GM19463 (cell line): ENCODE measurements at regions not wholly inside any gene's neighbourhood (a gene's known extent, or its start where the extent isn't known, plus 50 kb on each side); places are given as distances from the start of the nearest gene placed in this dataset.
"Not testable (repeated sequence)": the region's sequence is repeated elsewhere in the genome, so short reads cannot be mapped to it uniquely, and the experiment has no call there.

Experiments
- ATAC-seq: cut with Tn5 transposase; IDR thresholded peaks from one replicate; pipeline ENCODE4 v1.9.1; 2021; ENCODE audit warnings: mild to moderate bottlenecking, moderate library complexity; ENCODE audit not compliant: unreplicated experiment

GRCh38 chr2:174697255-174697654 lies 67.0 kb downstream of the CHRNA1 start:
- ATAC-seq, result peak; percentile 93

DNA sequence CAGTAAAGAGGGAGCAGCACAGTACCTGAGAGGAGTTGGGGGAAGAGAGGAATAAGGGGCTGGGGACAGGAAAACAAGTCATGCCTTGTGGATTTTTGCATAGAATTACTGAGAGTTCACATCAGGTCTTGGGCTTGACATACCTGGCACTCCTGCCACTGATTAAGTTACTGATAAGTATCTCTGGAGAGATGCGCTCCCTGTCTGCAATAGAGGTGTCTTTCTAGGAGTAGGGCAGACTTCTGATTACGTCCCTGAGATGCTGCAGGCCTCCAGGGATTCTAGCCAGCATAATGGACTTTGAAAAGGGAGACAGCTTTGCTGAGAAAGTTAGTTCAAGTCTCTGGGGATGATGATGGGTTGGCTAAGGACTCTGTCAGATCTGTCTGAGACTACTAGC lies 69.4 kb downstream of the CHRNA1 start:
- no peak for ATAC-seq

GRCh38 chr2:174694196-174694878 lies 69.9 kb downstream of the CHRNA1 start:
- ATAC-seq, result no peak

GRCh38 chr2:174693344-174693743 lies 70.9 kb downstream of the CHRNA1 start:
- no peak for ATAC-seq

DNA sequence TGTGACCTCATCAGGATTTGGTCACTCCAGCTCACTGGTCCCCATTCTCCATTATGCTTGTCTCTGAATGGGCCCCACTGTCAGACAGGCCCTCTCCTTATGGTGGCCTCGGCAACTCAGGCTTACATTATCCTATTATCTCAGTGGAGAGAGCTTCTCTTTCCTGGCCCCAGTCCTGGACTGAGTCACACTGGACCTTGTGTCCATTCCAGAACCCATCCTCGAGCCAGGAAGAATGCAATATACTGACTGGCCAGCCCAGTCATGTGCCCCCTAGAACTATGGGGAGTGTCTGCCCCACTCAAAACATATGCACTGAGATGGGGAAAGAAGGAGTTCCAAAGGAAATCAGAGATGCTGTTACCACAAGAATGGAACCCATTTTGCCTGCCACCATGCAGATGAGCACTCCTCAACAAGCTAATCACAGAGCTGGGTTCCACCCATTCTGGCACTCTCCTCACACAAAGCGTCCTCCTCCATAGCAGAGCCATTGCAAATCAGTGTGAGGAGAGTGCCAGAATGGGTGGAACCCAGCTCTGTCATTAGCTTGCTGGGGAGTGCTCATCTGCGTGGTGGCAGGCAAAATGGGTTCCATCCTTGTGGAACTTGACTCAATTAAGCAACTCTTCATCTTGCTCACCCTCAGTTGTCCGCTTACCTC lies 71.9 kb downstream of the CHRNA1 start:
- ATAC-seq, result no peak

GRCh38 chr2:174691201-174691779 lies 73.0 kb downstream of the CHRNA1 start:
- no peak for ATAC-seq

DNA sequence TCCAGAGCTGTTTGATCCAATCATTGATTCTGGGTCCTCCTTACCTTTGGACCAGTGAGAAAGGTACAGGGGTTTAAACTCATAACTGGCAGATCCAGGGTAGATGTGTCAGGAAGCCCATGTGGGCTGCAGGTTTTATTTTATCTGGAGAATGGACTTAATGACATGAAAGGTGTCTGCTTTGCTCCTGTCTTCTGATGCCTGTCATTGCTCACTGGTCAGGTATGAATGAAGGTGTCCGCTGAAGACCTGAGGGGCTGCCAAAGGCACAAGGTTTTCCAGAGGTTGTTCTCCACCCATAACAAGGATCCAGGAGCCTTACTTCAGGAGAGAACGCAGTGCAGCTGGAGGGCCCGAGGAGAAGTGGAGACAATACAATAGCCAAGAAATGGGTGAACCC lies 74.2 kb downstream of the CHRNA1 start:
- no peak for ATAC-seq

DNA sequence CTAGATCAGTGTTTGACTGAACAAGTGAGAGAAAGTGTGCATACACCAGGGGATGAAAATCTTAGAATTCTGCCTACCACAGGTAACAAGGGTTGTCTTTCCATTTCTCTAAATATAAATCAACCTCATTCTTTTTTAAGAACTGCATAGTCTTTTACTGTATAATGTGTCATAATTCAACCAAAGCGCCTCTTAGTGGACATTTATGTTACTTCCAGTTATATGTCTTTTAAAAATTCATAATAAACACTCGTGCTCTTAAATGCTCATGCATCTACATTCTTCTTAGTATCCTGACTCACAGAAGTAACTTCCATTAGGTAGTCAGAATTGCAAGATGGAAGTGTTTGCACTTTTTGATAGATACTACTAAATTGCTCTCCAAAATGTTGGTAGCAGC lies 76.2 kb downstream of the CHRNA1 start:
- ATAC-seq, result no peak

DNA sequence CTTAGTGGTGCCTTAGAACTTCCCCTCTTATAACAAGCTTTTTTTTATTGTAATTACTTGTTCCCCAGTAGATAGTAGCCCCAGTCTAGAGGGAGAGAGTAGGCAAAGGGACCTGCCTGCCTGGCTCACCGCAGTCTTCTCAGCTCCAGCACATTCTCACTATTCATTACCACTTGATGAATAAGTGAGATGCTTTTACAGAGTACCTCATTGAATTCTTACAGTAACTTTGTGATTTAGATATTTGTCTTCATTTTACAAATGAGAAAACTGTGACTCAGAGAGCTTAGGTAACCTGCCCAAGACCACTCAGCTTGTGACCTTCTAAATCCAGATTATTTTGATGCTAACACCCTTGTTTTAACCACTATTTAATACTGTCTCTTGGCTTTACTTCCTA lies 77.8 kb downstream of the CHRNA1 start:
- no peak for ATAC-seq

GRCh38 chr2:174683392-174683759 lies 80.9 kb downstream of the CHRNA1 start:
- ATAC-seq, result peak; percentile 37

DNA sequence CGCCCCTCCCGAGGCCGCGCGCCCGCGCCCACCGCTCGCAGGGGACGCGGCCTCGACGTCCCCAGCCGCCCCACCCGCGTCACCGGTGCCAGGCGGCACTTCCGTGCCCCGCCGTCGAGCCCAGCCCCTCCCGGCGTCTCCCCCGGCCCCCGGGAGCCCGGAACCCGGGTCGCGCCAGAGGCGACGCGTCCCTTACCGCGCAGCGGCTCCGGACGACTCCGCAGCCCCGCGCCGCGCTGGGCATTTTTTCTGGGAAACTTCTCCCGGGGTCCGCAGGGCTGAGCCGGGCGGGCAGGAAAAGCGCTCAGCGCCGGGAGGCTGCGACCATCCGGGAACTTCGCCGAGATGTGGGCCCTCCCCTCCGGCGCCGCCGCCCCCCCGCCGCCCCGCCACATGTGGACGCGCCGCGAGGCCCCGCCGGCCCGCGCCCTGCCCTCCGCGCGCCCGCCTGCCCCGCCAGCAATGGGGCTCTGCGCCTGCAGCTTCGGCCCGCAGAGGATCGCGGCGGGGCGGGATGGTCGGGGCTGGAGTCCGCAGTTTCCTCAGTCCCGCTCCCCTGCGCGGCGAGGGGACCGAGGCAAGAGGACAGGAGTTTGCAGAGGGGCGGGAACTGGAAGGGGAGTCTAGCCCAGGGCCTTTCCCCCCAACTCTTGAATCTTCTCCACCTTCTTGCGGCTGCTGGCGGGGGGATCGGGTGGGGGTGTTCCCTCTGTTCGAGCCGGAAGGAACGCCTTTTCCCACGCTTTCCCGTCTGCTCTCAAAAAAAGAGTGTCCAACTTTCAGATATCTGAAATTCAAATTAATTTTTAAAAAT lies 81.5 kb downstream of the CHRNA1 start:
- ATAC-seq, result peak; percentile 55

GRCh38 chr2:174682007-174682577 lies 82.2 kb downstream of the CHRNA1 start:
- ATAC-seq, result peak; percentile 51

DNA sequence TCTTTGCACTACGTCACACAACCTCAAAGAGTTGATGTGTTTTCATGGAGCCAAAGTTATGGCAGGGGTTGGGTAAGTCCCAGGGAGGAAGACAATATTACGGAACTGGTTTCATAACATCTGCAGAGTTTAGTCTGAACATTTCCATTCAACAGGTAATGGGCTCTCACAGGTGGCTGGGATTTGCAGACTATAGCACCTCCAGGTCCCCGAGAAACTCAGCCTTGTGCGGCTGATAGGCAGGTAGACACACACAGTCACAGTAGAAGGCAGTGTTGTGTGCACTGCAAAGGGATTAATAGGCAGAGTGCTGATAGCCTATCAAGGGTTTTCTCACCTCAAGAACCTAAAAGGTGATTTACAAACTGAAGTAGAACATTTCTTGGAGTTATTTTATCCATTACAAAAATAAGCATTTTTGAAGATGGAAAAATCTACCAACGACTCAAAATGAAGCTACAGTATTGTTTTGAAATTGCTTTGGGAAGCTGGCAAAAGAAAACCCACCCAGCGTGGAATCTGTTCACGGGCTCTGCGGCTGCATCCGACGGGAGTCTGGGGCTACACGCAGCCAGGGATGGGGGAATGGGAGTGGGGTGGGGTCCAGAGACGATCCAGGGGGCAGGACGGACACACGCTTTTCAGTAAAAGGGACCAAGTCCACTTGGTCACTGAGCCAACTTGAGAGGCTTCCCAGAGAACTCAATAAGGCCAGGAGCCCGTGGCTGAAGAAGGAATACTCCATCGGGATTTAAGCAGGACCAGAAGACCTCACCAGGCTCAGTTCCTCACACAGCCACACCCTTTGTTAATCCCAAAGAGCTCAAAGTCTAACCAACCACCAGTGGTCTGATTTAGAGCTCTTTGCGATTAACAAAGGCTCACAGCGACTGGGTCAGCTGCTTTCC lies 82.9 kb downstream of the CHRNA1 start:
- ATAC-seq, result no peak

- ATAC-seq, result no peak
Observed at GRCh38 chr2:174680221-174680620, 82.6 kb upstream of the WIPF1 start.

DNA sequence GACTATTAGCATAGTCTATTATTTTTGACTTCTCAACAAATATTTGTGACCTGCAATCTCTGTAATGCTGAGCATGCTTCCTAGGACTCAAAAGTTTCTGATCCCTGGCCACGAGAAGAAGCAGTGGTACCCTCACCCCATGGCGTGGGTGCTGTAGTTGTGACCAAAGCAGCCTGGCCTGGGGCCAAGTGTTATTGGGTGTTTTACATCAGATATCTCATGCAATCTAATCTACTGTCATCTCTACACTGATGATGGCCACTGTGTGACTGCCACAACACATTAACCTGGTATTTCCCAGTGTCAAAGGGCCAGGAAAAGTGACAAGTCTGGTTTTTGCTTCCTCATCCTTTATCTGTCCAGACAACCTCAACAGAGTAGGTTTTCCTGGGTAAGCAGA lies 80.8 kb upstream of the WIPF1 start:
- no peak for ATAC-seq

GRCh38 chr2:174675615-174676014 lies 78.0 kb upstream of the WIPF1 start:
- no peak for ATAC-seq

GRCh38 chr2:174673876-174674275 lies 76.3 kb upstream of the WIPF1 start:
- no peak for ATAC-seq

GRCh38 chr2:174673440-174673839 lies 75.8 kb upstream of the WIPF1 start:
- no peak for ATAC-seq

DNA sequence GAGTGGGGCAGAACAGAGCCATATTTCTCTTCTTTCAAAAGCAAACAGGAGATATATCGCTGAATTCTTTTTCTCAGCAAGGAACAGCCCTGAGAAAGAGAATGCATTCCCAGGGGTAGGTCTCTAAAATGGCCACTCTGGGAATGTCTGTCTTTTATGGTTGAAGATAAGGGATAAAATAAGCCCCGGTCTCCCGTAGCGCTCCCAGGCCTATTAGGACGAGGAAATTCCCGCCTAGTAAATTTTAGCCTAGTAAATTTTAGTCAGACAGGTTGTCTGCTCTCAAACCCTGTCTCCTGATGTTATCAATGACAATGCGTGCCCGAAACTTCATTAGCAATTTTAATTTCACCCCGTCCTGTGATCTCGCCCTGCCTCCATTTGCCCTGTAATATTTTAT lies 73.9 kb upstream of the WIPF1 start:
- not testable (repeated sequence) for ATAC-seq

- no peak for ATAC-seq
Observed at GRCh38 chr2:174670446-174670845, 72.8 kb upstream of the WIPF1 start.
